Endothelial cell (in vitro differentiated cells): ENCODE measurements at regions not wholly inside any gene's neighbourhood (a gene's known extent, or its start where the extent isn't known, plus 50 kb on each side); places are given as distances from the start of the nearest gene placed in this dataset.
"Not testable (repeated sequence)": the region's sequence is repeated elsewhere in the genome, so short reads cannot be mapped to it uniquely, and the experiment has no call there.

Source experiments
- DNase-seq: peaks from one replicate; pipeline ENCODE4 v3.0.0; 2021; ENCODE audit warnings: low spot score
- H3K27ac Mint-ChIP-seq: one replicate; pipeline ENCODE4 v1.8.0; 2021; ENCODE audit warnings: mixed read lengths, inconsistent platforms; ENCODE audit not compliant: unreplicated experiment
- H3K27me3 Mint-ChIP-seq: one replicate; pipeline ENCODE4 v1.8.0; 2021; ENCODE audit warnings: mild to moderate bottlenecking, moderate library complexity, mixed read lengths, inconsistent platforms; ENCODE audit not compliant: unreplicated experiment
- H3K36me3 Mint-ChIP-seq: one replicate; pipeline ENCODE4 v1.8.0; 2021; ENCODE audit warnings: mild to moderate bottlenecking, low read depth, mixed read lengths, inconsistent platforms; ENCODE audit not compliant: unreplicated experiment
- H3K4me1 Mint-ChIP-seq: one replicate; pipeline ENCODE4 v1.8.0; 2021; ENCODE audit warnings: mild to moderate bottlenecking, mixed read lengths, inconsistent platforms; ENCODE audit not compliant: unreplicated experiment
- H3K4me3 Mint-ChIP-seq: one replicate; pipeline ENCODE4 v1.8.0; 2021; ENCODE audit warnings: mild to moderate bottlenecking, mixed read lengths, inconsistent platforms; ENCODE audit not compliant: unreplicated experiment
- H3K9me3 Mint-ChIP-seq: one replicate; pipeline ENCODE4 v1.8.0; 2021; ENCODE audit warnings: mixed read lengths, inconsistent platforms; ENCODE audit not compliant: unreplicated experiment
- CTCF ChIP-seq: fragments of 200-600 bp; sonication (generic); IDR thresholded peaks from one replicate; pipeline ENCODE4 v1.5.0; 2021; ENCODE audit warnings: antibody characterized with exemption; ENCODE audit not compliant: unreplicated experiment

- Mint-ChIP-seq H3K4me1 (peaks cover 2% of the 10 kb centered on the region), H3K36me3 (no peaks in the 10 kb centered on the region), H3K27me3 (no peaks in the 10 kb centered on the region), H3K9me3 (no peaks in the 10 kb centered on the region), H3K4me3 (no peak overlapping the region), H3K27ac (no peak overlapping the region)
- TF ChIP-seq CTCF, result no peak
- no peak for DNase-seq
These were observed 106.5 kb upstream of the GRAMD1B start for GRCh38 chr11:123323568-123323967.

GRCh38 chr11:123321636-123322035 is 108.4 kb upstream of the GRAMD1B start:
- Mint-ChIP-seq H3K36me3 (no peaks in the 10 kb centered on the region), H3K4me1 (peaks cover 2% of the 10 kb centered on the region), H3K27ac (no peak overlapping the region), H3K4me3 (no peak overlapping the region), H3K9me3 (no peaks in the 10 kb centered on the region), H3K27me3 (peaks cover 2% of the 10 kb centered on the region)
- TF ChIP-seq CTCF, result no peak
- no peak for DNase-seq

- TF ChIP-seq CTCF, result no peak
- H3K9me3 Mint-ChIP-seq, result no peaks in the 10 kb centered on the region
- H3K4me3 Mint-ChIP-seq, result no peak overlapping the region
- H3K36me3 Mint-ChIP-seq, result no peaks in the 10 kb centered on the region
- H3K4me1 Mint-ChIP-seq, result peaks cover 2% of the 10 kb centered on the region
- DNase-seq, result no peak
- no peak overlapping the region for H3K27ac Mint-ChIP-seq
- H3K27me3 Mint-ChIP-seq, result peaks cover 2% of the 10 kb centered on the region
These were observed 111.4 kb upstream of the GRAMD1B start for GRCh38 chr11:123318623-123319022.

- H3K4me1 Mint-ChIP-seq, H3K4me3 Mint-ChIP-seq, H3K27me3 Mint-ChIP-seq: not testable (repeated sequence)
These were observed 111.9 kb upstream of the GRAMD1B start for GRCh38 chr11:123318132-123318531.

GRCh38 chr11:123316003-123316402 is 114.1 kb upstream of the GRAMD1B start:
- TF ChIP-seq CTCF, result no peak
- H3K9me3 Mint-ChIP-seq, result no peaks in the 10 kb centered on the region
- H3K4me1 Mint-ChIP-seq, result no peaks in the 10 kb centered on the region
- peaks cover 2% of the 10 kb centered on the region for H3K27me3 Mint-ChIP-seq
- H3K36me3 Mint-ChIP-seq, result no peaks in the 10 kb centered on the region
- no peak for DNase-seq
- no peak overlapping the region for H3K27ac Mint-ChIP-seq
- no peak overlapping the region for H3K4me3 Mint-ChIP-seq

More at GRCh38 chr11:123318132-123318531, 111.9 kb upstream of the GRAMD1B start:
- H3K27ac Mint-ChIP-seq, DNase-seq, H3K36me3 Mint-ChIP-seq, H3K9me3 Mint-ChIP-seq: not testable (repeated sequence)

- H3K36me3 Mint-ChIP-seq, result no peaks in the 10 kb centered on the region
- no peak overlapping the region for H3K27ac Mint-ChIP-seq
- H3K4me3 Mint-ChIP-seq, result no peak overlapping the region
- no peak for TF ChIP-seq CTCF
- H3K9me3 Mint-ChIP-seq, result no peaks in the 10 kb centered on the region
- peaks cover 2% of the 10 kb centered on the region for H3K27me3 Mint-ChIP-seq
- H3K4me1 Mint-ChIP-seq, result no peaks in the 10 kb centered on the region
- DNase-seq, result no peak
These were observed 115.1 kb upstream of the GRAMD1B start for GRCh38 chr11:123314972-123315371.
